ENCODE measurements at regions not wholly inside any gene's neighbourhood (a gene's known extent, or its start where the extent isn't known, plus 50 kb on each side); places are given as distances from the start of the nearest gene placed in this dataset.

DNA sequence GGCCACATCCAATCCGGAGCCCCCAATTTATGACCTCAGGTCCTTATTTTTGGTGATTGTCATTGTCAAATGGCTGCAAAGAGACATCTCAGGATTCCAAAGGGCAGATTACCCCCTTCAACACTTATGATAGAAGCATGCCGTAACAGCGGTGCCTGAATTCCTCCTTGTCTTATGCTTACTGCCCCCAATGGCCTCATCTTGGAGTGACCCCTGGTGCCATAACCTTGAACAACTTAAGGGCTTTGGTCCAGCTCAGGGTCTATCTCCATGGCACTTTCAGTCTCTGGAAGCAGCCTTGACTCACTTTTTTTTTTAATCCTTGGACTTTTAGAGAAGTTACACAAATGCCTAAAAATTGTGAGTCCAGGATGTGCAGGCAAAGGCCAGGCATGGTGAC lies 171.6 kb upstream of the ZNF507 start:
- DNase-seq (ENCODE audit: low read depth), result no peak

DNA sequence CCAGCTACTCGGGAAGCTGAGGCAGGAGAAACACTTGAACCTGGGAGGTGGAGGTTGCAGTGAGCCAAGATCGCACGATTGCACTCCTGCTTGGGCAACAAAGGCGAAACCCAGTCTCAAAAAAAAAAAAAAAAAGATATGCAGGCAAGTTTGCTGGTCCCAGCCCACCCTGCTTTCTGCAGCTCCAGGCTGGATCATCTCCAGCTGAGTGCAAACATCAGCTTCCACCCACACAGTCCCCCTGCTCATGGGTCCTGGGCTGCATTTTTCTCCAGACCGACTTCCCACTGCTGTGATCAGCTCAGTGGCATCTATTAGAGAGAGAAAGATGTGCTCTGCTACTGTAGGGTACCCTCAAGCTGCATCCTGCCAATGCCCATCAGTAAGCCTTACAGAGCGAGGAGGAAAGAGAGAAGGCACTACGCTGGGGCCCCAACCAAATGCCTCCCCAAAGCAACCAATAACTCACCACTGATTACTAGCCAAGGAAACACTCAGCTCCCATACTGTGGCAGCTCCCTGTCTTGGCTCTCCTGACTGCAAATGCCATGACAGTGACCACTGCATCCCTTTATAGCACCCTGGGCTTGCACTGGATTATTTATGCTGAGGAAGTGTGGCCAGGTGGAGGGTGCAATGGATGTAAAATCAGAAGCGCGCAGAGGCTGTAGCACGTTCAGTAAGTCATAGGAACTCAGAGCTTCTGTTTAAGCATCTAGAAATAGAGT lies 170.9 kb upstream of the ZNF507 start:
- no peak for DNase-seq (ENCODE audit: low read depth)

DNA sequence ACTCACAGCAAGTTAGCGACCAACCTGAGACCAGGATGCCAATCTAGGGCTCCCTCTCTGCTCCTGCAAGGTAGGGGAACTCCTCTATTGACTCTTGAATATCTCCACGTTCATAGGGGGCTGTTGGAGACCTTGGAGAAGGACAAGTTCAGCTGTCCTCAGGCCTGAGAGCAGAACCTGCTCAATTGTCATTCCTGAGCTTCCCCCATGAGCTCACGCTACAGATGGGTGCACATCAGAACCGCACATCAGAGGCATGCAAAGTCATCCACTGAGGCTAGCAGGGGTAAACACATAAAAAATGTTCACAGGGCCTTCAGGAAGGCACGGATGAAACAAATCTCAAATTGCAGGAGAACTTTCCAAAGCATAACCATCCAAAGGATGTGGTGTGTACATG lies 168.8 kb upstream of the ZNF507 start:
- DNase-seq (ENCODE audit: low read depth), result no peak

DNA sequence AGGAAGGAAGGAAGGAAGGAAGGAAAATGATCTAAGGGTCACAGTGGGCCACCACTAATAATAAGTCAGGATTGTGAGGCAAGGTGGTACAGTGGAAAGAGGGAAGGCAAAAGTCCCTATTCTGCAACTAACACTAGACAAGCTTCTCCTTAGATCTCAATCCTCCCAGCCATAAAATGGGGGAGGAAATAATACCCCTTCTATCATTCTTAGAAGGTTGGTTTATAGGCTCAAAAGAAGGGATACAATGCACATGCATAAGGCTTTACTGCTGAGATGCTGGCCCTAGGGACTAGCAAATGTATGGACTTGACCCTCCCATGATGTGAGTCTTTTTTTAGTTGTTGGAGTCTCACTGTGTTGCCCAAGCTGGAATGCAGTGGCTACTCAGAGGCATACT lies 167.7 kb upstream of the ZNF507 start:
- no peak for DNase-seq (ENCODE audit: low read depth)

DNA sequence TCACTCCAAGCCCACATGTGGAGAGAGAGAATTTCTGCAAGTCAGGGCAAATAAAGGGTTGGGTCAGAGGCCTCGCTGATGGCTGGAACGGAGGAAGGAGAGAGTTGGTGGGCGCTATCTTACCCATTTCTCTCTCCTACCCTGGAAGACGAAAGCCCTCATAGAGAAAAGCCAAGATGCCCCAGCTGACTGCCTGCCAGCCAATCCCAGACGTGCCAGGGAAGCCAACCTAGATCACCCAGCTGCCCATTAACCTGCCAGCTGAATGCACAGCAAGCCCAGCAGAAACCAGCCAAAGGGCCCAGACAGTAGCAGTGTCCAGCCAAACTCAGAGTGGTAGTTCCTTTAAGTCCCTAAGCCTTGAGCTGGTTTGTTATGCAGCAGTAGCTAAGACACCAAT lies 167.0 kb upstream of the ZNF507 start:
- DNase-seq (ENCODE audit: low read depth), result no peak

DNA sequence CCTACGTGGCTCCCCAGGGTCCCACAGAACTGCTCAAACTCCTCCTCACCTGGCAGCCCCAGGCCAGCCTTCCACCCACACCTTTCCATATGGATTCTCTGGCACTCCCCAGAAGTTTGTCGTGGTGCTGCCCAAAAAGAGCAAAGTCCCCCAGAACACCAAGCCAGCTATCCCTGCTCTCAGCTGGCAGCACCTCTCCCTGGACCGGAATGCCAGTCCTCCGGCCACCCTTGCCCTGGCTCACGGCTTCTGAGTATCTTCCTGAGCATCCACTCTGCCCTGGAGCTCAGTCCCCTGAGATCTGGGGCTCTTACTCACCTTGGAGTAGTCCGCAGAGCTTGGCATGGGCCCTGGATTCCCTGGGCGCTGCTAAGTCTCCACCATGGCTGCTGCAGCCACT lies 166.5 kb upstream of the ZNF507 start:
- DNase-seq (ENCODE audit: low read depth), result no peak

DNA sequence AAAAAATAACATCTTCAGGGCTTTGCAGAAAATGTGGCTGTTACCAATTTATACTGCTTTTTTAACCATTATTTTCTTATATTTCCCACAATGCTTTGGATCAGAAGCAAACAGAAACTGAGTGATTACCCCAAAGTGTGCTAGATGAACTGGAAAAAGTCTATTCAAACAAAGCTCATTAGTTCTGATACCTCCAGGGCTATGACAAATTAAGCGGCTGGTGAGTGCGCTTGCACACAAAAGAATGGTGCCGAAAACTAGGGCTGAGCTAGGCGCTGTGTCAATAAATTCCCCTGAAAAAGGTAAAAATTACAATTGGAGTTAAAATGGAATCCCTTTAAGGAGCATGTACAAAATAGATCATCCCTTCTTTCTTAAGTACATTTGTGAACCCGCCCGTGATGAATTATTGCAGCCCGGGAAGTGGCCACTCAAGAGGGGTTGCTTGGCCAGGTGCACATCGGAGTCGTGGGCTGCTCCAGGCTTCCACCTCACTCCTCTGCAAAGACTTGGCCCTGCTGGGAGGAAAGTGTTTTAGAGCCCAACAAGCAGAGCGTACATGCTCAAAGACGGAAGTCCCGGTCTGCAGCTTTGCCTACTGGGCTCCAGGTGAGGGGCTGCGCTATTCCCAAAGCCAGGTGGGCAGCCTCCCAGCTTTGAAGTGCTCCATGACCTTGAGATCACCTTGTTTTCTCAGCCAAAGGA lies 164.0 kb upstream of the ZNF507 start:
- no peak for DNase-seq (ENCODE audit: low read depth)

DNA sequence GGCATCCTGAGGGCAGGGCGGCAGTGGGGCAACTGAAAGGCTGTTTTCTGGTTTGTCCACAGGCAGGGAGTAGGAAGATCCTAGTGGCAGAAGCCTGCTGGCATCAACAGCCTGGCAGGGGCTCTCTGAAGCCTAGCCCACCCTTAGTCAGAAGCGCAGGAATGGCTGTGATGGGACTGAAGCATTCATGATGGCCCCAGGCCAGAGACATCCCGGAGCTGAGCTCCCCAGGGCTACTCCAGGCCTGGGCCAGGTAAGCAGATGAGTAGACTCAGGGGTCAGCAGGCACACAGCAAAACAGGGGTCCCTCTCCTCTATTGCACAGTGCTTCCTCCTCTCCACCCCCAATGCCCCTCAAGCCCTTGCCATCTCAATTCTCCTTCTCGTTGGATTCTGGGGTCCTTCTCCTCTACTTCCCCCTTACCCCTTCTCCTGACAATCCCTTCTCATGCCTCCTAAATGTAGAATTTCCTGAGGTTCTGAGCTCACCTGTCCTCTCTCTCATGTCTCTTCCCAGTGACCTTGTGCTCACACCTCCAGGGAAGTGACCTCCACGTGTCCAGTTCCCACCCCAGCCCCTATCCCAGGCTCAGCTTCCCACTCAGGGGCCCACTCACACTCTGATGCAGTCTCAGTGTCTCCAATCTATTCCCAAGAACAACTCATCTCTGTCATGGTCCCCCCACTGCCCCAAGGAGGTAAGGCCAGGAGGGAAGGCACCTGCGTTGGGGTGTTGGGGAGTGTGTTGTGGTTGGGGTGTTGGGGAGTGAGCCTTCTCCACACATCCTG lies 158.7 kb upstream of the ZNF507 start:
- DNase-seq (ENCODE audit: low read depth), result no peak

DNA sequence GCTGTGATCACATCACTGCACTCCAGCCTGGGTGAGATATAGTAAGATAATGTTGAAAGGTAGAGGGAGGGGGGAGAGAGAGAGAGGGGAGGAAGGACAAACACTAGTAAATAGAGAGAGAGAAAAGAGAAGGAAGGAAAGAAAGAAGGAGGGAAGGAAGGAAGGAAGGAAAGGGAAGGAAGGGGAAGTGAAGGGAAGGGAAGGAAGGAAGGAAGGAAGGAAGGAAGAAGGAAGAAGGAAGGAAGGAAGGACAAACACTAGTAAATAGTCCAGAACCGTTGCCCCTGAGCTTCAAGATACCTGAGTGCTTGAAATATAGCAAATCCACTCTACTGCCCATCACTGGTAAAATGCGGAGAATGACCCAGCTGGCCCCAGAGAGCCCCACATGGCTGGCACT lies 156.5 kb upstream of the ZNF507 start:
- no peak for DNase-seq (ENCODE audit: low read depth)

DNA sequence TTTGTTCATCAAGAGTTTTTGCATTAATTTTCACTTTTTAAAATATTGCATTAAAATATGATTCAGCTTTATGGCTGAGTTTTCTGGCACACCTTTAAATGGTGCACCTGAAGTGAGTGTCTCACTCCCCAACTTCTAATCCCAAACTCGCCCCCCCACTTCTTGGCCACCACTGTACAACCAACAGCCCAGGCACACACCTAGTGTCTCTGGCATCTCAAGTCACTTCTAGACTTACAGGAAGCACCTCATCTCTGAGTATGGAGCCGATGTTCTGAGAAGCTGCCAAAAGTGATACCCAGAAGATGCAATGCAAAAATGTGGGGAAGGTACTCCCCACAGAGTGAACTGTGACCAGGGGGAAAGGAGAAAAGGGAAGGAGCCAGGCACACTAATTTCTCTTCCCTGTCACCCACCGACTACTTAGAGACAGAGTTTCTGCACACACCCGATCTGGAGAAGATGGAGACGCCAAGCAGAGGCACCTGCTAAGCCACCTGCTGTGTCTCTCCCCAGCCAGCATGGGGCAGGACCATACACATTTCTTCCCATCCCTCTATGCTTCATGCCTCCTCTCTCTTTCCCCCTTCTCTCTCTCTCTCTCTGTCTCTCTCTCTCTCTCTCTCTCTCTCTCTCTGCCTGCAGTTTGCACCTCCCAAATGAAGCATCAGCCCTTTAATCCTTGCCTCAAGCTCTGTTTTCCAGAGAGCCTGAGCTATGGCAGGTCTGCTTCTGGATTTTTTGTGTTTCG lies 155.3 kb upstream of the ZNF507 start:
- no peak for DNase-seq (ENCODE audit: low read depth)

DNA sequence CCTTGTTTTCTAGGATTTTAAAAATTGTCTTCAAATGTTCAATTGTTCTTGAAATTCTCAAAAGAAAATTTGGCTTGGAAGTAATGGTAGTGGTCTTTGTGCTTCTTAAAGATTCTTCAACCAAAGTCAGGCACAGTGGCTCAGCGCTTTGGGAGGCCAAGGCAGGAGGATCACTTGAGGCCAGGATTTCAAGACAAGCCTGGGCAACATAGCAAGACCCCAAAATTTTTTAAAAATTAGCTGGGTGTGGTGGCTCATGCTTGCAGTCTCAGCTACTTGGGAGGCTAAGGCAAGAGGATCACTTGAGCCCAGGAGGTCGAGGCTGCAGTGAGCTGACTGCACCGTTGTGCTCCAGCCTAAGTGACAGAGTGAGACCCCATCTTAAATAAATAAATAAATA lies 153.5 kb upstream of the ZNF507 start:
- DNase-seq (ENCODE audit: low read depth), result no peak

DNA sequence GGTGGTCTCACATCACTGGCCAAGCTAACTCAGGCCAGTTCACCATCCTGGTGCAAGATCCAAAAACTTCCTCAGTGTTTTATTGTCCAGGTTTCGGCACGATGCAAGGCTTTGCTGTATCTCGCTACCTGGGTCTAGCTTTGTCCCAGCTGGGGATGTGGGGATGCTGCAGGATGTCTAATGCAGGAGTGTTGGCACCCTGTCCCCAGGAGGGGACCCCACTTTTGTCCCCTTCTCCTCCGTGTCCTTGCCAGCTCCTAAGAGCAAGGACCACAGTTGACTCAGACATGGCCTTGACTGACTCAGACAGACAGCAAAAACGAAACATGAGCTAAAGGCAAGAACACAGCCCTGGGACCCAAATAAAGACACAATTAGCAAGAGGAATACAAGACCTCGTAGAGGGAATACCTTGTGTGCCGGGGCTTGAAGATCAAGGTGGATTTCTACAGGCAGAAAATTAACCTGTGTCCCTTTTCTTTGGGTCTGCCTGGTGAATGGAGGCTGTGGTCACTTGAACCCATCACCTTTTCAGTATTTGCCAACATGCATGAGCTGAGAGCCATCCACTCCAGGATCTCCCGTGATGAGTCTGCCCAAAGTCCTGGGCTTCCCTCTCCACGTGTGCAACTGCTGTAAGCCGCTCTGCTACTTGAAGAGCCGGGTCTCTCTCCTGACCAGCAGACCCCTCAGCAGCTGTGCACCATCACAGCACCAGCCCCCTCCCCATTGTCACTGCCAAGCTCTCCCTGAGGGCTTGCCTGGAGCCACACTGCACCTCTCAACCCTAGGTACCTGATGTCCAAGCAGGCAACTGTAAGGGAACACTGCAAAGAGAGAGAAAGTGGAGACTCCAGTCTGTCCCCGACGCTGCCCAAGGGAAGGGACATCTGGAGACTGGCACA lies 149.5 kb upstream of the ZNF507 start:
- no peak for DNase-seq (ENCODE audit: low read depth)

DNA sequence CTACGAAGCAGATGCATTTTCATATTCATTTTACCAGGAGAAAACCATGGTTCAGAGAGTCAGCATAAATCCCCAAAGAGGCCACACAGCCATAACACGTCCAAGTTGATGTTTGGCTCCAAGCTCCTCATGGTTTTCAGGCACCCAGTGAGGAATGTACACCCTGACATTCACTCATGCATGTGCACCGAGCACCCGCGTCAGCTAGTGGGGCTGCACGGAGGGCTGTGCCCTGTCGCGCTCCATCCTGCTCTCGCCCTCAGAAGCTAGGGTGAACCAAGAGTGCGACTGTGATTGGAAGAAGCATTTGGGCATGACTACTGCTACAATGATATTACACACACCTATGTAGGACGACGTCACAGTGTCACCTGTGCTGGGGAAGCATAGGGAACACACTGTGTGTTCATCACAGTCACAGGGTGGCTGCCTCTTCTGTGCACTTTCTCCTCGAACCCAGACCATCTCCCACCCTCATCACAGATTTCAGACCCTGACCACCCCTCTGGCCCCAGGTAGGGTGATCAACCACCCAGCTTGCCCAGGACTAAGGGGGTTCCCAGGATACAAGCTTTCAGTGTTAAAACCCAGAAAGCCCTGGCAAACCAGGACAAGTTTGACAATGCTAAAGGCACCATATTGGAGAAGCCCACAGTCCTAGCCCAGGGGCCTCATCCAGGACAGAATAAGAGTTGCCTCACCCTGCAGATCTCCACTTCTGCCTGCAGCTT lies 148.6 kb upstream of the ZNF507 start:
- no peak for DNase-seq (ENCODE audit: low read depth)

DNA sequence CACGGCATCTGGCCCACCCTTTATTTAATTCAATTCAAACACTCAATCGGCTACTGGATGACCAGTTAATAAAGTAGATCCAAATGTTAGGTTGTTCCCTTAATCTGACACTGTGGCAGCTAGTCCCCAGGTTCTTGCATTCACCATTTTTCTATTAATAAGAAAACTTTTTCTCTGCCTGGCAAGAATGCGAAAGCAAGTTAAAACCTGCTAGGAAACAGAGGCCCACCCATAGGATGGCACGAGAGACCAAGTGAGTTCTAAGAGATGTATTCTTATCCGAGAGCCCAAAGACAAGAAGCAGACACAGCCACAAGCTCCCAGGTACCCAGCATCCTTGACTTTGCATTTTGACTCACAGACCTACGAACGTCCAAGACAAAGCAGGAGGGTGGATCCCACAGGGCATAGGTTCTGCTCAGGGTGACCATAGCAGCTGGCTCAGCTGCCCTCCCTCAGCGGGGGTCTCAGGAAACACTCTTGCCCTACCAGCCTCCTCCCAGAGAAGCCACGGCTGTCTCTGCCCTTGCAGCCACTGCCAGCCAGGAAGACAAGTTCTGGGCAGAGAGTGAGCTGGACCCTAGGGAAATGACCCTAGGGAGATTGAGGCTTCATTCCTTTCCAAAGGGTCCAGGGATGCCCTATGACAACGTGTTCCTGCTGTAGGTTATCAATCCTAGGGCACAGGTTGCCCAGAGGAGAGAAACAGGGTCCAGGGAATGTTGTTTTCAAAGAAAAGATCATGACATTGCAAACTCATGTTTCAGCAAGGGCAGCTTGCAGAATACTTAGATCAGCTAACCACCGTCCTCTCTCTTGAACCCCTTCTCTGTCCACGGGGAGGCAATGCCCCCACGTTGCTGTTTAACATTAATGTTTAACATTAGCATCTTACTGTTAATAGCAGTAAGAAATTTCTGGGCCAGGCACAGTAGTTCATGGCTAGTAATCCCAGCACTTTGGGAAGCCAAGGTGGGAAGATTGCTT lies 147.2 kb upstream of the ZNF507 start:
- no peak for DNase-seq (ENCODE audit: low read depth)

DNA sequence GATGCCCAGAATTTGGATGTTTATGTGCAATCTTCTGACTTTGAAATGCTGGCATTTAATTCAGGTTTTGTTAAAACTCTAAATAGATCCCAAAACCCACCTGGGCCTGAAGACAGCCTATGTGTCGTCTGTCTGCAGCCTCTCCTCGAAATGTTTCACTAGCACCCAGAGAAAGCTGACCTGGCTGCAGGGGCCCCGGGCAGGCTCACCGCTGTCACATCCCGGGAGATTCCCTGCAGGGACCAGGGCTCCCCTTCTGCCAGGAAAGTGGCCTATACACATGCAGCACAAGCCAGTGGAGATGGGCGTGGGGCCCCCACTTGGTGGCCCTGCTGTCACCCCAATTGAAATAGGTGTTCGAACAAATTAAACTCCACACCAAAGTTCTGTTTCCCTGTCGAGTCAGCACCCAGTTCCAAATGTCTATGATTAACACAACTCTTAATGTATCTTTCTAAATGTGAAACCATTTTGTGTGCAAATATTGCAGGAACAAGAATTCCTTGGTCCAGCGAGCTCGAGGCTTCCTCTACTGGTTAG lies 145.8 kb upstream of the ZNF507 start:
- DNase-seq (ENCODE audit: low read depth), result no peak

DNA sequence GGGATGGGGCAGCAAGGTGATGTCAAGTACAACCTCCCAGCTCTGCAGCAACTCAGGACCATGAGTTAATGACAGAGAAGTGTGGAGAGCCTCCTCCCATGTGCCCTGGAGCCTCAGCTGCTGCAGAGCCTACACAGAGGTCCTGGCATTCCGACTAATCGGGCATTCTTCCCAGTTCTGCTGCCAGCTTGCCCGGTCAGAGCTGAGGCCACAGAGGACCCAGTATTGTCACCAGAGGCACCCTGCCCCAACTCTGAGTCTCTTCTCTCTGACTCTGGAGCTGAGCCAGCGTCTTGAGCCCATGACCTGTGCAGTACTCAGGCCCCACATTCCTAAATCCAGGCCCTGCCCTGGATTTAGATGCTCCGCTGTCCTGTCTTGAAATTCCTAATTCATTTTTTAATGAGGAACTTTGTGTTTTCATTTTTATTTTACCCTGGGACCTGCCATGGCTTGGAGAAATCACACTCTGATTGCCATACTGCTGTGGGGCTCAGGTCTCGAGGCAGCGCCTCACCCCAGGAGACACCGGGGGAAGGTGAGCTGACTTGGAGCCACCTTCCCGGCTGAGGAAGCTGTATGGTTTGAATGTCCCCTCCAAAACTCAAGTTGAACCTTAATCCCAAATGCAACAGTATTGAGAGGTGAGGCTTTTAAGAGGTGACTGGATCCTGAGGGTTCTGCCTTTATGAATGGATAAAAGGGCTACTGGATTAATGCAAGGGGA lies 144.9 kb upstream of the ZNF507 start:
- DNase-seq (ENCODE audit: low read depth), result no peak

DNA sequence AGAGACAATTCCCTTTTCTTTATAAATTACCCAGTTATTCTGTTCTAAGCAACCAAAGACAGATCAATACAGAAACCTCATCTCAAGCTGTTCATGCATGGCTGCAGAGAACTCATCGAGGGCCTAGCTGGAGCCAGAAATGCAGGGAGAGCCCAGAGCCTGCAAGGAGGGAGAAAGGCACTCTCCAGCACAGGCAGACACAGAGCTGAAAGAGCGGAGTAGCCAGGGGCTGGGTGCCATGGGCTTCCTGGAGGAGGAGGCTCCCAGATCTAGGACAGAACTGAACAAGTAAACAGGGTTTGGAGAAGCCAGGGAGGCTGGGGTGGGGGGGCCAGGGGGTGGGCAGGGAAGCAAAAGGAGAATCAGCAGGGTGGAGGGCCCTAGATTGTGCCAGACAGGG lies 144.2 kb upstream of the ZNF507 start:
- DNase-seq (ENCODE audit: low read depth), result no peak

DNA sequence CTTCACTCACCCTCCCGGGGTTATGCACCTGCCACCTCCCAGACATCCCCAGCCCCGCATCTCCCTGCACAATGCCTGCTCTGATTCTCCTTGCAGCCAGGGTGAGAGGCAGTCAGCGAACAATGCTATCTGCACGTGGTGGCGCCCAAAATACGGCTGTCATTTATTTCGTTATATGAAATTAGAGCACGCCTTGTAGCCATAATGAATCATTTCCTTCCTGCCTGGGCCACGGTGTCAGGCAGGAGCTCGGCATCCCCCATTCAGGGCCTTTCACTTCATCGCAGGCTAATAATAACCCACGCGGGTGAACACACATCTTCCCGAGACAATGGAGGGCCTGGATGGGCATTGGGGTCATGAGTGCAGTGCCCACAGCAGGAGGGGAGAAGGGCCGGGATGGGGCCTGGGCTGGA lies 143.8 kb upstream of the ZNF507 start:
- DNase-seq (ENCODE audit: low read depth), result no peak
